IMR-90 (cell line): ENCODE measurements at regions not wholly inside any gene's neighbourhood (a gene's known extent, or its start where the extent isn't known, plus 50 kb on each side); places are given as distances from the start of the nearest gene placed in this dataset.

Experiments
- ATAC-seq: fragments of 200-7000 bp; cut with Tn5 transposase; 2 replicates; pipeline ENCODE4 v1.9.1; 2020; ENCODE audit warnings: low read depth, mild to moderate bottlenecking, moderate library complexity
- BruUV-seq: library from RNA; stranded (reverse); fragments of 400-500 nt; replicated peaks from 2 replicates; lab custom pipeline; 2021; lab: Mats Ljungman, UMichigan
- CTCF ChIA-PET: fragments of 300-600 bp; formaldehyde crosslinking; extraction: SDS; loops from one replicate; lab custom pipeline; 2021; ENCODE audit warnings: antibody characterized with exemption; lab: Yijun Ruan, JAX
- POLR2A ChIA-PET: fragments of 300-600 bp; sonication (Branson Sonifier 250); formaldehyde crosslinking; loops from one replicate; lab custom pipeline; 2022; ENCODE audit warnings: antibody characterized with exemption; ENCODE audit not compliant: unreplicated experiment; lab: Charles Lee
- DNase-seq: peaks from one replicate; pipeline ENCODE4 v3.0.0; 2013
- H2AFZ ChIP-seq: replicated peaks from 2 replicates; pipeline ENCODE3; 2013; ENCODE audit warnings: low read length, mild to moderate bottlenecking; ENCODE audit not compliant: poor library complexity
- H2AK5ac ChIP-seq: 2 replicates; pipeline ENCODE4 v1.6.1; 2013; ENCODE audit warnings: low read depth, low read length, inconsistent platforms
- H2AK9ac ChIP-seq: replicated peaks from 2 replicates; pipeline ENCODE3; 2013; ENCODE audit warnings: mild to moderate bottlenecking, low read depth, low read length, moderate library complexity; ENCODE audit not compliant: poor library complexity
- H2BK120ac ChIP-seq: 2 replicates; pipeline ENCODE4 v1.6.1; 2013; ENCODE audit warnings: low read depth, low read length, inconsistent platforms
- H2BK15ac ChIP-seq: 3 replicates; pipeline ENCODE4 v1.6.1; 2013; ENCODE audit warnings: low read depth, low read length, inconsistent platforms
- H2BK20ac ChIP-seq: 2 replicates; pipeline ENCODE4 v1.6.1; 2013; ENCODE audit warnings: low read depth, mild to moderate bottlenecking, inconsistent platforms, low read length, moderate library complexity
- H2BK5ac ChIP-seq: 2 replicates; pipeline ENCODE4 v1.6.1; 2013; ENCODE audit warnings: mild to moderate bottlenecking, low read depth, low read length, inconsistent platforms; ENCODE audit not compliant: poor library complexity, severe bottlenecking
- H3K14ac ChIP-seq: replicated peaks from 2 replicates; pipeline ENCODE4 v1.6.1; 2013; ENCODE audit warnings: low read depth, low read length, inconsistent platforms
- H3K18ac ChIP-seq: 2 replicates; pipeline ENCODE4 v1.6.1; 2013; ENCODE audit warnings: low read depth, low read length, control low read depth
- H3K23ac ChIP-seq: 2 replicates; pipeline ENCODE4 v1.6.1; 2013; ENCODE audit warnings: low read depth, low read length, inconsistent platforms
- H3K27ac ChIP-seq: 2 replicates; pipeline ENCODE4 v1.5.1; 2013; ENCODE audit warnings: mild to moderate bottlenecking, control low read depth, low read length; ENCODE audit not compliant: insufficient read depth
- H3K27me3 ChIP-seq: 2 replicates; pipeline ENCODE4 v1.6.1; 2013; ENCODE audit warnings: low read length; ENCODE audit not compliant: control insufficient read depth, insufficient read depth
- H3K36me3 ChIP-seq: 2 replicates; pipeline ENCODE4 v1.6.1; 2013; ENCODE audit warnings: low read length, mixed read lengths; ENCODE audit not compliant: control insufficient read depth, insufficient read depth
- H3K4ac ChIP-seq: 2 replicates; pipeline ENCODE4 v1.6.1; 2013; ENCODE audit warnings: low read depth, low read length, inconsistent platforms
- H3K4me1 ChIP-seq: 2 replicates; pipeline ENCODE4 v1.6.1; 2013; ENCODE audit warnings: low read length, mixed read lengths; ENCODE audit not compliant: control insufficient read depth, insufficient read depth
- H3K4me2 ChIP-seq: 2 replicates; pipeline ENCODE4 v1.6.1; 2013; ENCODE audit warnings: low read depth, mild to moderate bottlenecking, control low read depth, low read length, moderate library complexity
- H3K4me3 ChIP-seq: 2 replicates; pipeline ENCODE4 v1.5.1; 2013; ENCODE audit warnings: low read depth, mild to moderate bottlenecking, control low read depth, low read length, moderate library complexity; ENCODE audit not compliant: insufficient read depth
- H3K56ac ChIP-seq: 2 replicates; pipeline ENCODE4 v1.6.1; 2013; ENCODE audit warnings: low read length, inconsistent platforms; ENCODE audit not compliant: insufficient read depth; ENCODE audit errors: extremely low read depth
- H3K79me1 ChIP-seq, 2 experiments: 2 replicates each; pipeline ENCODE4 v1.6.1; 2013; ENCODE audit warnings: low read length in 2 of 2, inconsistent platforms in 1 of 2, low read depth in 1 of 2
- H3K9ac ChIP-seq: 2 replicates; pipeline ENCODE4 v1.6.1; 2013; ENCODE audit warnings: low read depth, low read length, control low read depth
- H3K9me1 ChIP-seq: 2 replicates; pipeline ENCODE4 v1.6.1; 2013; ENCODE audit warnings: low read length, inconsistent platforms; ENCODE audit not compliant: insufficient read depth
- H3K9me3 ChIP-seq: 2 replicates; pipeline ENCODE4 v1.6.1; 2013; ENCODE audit warnings: low read length; ENCODE audit not compliant: control insufficient read depth, insufficient read depth
- H4K20me1 ChIP-seq: 2 replicates; pipeline ENCODE4 v1.6.1; 2013; ENCODE audit warnings: low read length, inconsistent platforms; ENCODE audit not compliant: insufficient read depth
- H4K5ac ChIP-seq: 2 replicates; pipeline ENCODE4 v1.6.1; 2013; ENCODE audit warnings: mild to moderate bottlenecking, low read depth, low read length, control low read depth
- H4K8ac ChIP-seq, 2 experiments: 2 replicates each; pipeline ENCODE4 v1.6.1; 2013; ENCODE audit warnings: low read depth in 2 of 2, low read length in 2 of 2, control low read depth in 1 of 2, inconsistent platforms in 1 of 2
- H4K91ac ChIP-seq: 2 replicates; pipeline ENCODE4 v1.6.1; 2013; ENCODE audit warnings: low read depth, low read length, inconsistent platforms; ENCODE audit not compliant: insufficient read depth
- CHD1 ChIP-seq: IDR thresholded peaks from 2 replicates; pipeline ENCODE4 v1.6.1; 2012; ENCODE audit warnings: low read depth, low read length, improper control_type of control experiment
- SMC3 ChIP-seq: fragments of 150-350 bp; IDR thresholded peaks from 2 replicates; pipeline ENCODE4 v1.6.1; 2016; ENCODE audit warnings: low read depth, mild to moderate bottlenecking, antibody characterized with exemption, low read length, moderate library complexity
- WGBS, 2 experiments: methylation state at CpG; one replicate each; pipeline versions ENCODE4 v1.1.5 to v1.1.7; 2013; ENCODE audit warnings: missing lambda C conversion rate in 2 of 2; ENCODE audit not compliant: insufficient read length in 1 of 2; ENCODE audit errors: extremely low coverage in 2 of 2; 5-methylcytosine and 5-hydroxymethylcytosine counted together
- dilution Hi-C: fragments of 300-500 bp; cut with HindIII; formaldehyde crosslinking; loops from one replicate; pipeline ENCODE4 v1.14.3; 2018; ENCODE audit warnings: low sequenced_read_pairs; ENCODE audit not compliant: unreplicated experiment
- in situ Hi-C: fragments of 300-500 bp; cut with MboI; formaldehyde crosslinking; loops from 3 replicates; pipeline ENCODE4 v1.14.3; 2019; ENCODE audit warnings: low sequenced_read_pairs, inconsistent platforms, mixed read lengths
- intact Hi-C: fragments of 100-400 bp; cut with micrococcal nuclease; formaldehyde crosslinking; loops from 2 replicates; pipeline ENCODE4 v1.10.0; 2022

DNA sequence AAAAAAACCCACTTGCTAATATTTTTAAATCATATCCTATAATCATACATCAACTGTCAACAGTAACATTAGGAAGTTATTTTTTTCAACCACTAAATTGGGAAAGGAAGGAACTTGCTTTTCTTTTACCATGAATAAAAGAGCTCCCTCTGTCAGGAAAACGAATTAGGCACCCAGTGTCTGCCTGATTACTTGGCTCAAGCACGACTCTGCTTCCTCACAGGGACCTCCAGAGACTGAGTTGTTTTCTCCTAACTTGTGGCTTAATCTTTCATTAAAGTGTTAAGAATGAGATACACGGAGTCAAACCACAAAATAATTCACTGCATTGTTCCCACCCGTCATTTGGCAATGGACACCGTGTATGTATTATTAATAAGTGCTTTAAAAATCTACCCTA, 1405.1 kb upstream of the EYS start:
- dilution Hi-C loops (no loop called here), in situ Hi-C loops (no loop called here), intact Hi-C loops (no loop called here)
- Histone ChIP-seq H2AK5ac (no peak overlapping the region), H3K14ac (no peak overlapping the region), H4K5ac (no peak overlapping the region), H2BK5ac (no peak overlapping the region), H2AK9ac (no peak overlapping the region), H3K79me1 (no peaks in the 10 kb centered on the region), H3K4me1 (no peaks in the 10 kb centered on the region), H4K8ac (no peak overlapping the region), H2BK120ac (no peak overlapping the region), H3K9ac (no peak overlapping the region), H2AFZ (no peak overlapping the region), H3K27ac (no peak overlapping the region), H3K27me3 (no peaks in the 10 kb centered on the region), H3K56ac (no peak overlapping the region), H2BK15ac (no peak overlapping the region), H3K36me3 (no peaks in the 10 kb centered on the region), H3K9me3 (no peaks in the 10 kb centered on the region), H3K4me2 (no peak overlapping the region), H4K20me1 (no peaks in the 10 kb centered on the region), H3K9me1 (no peaks in the 10 kb centered on the region), H3K18ac (no peak overlapping the region), H3K4ac (no peak overlapping the region), H3K4me3 (no peak overlapping the region), H4K91ac (no peak overlapping the region), H2BK20ac (no peak overlapping the region), H3K23ac (no peak overlapping the region)
- ChIA-PET POLR2A (no interaction called here), CTCF (no interaction called here)
- no CpG with 5 or more reads among the region's 5 CpGs for WGBS, 2 experiments
- ATAC-seq = no peak
- BruUV-seq = no TSS peak
- TF ChIP-seq CHD1 (no peak), SMC3 (no peak)
- DNase-seq = no peak
